ENCODE measurements at regions not wholly inside any gene's neighbourhood (a gene's known extent, or its start where the extent isn't known, plus 50 kb on each side); places are given as distances from the start of the nearest gene placed in this dataset.

GRCh38 chr15:46278486-46279090, 643.8 kb downstream of the SQOR start:
- Histone ChIP-seq H3K36me3 (ENCODE audit: low read length) (no peaks in the 10 kb centered on the region), H2AFZ (ENCODE audit: low read depth, low read length, severe bottlenecking) (no peak overlapping the region), H3K27ac (ENCODE audit: low read depth, low read length) (no peak overlapping the region), H3K9me3 (ENCODE audit: insufficient read depth, low read length) (no peaks in the 10 kb centered on the region), H3K4me3 (ENCODE audit: insufficient read depth, low read length, poor library complexity, severe bottlenecking) (no peak overlapping the region), H4K20me1 (ENCODE audit: low read depth, low read length) (no peaks in the 10 kb centered on the region), H3K4me2 (ENCODE audit: low read depth, low read length, poor library complexity, severe bottlenecking) (no peak overlapping the region), H3K79me2 (ENCODE audit: insufficient read depth, low read length) (no peaks in the 10 kb centered on the region), H3K9ac (ENCODE audit: low read length) (no peak overlapping the region), H3K9me2 (replicated peaks; ENCODE audit: insufficient read depth, low read length) (no peaks in the 10 kb centered on the region), H3F3A (ENCODE audit: insufficient read depth) (no peaks in the 10 kb centered on the region), H3K27me3 (ENCODE audit: low read length) (no peaks in the 10 kb centered on the region)
- TF ChIP-seq, protein P1, sequence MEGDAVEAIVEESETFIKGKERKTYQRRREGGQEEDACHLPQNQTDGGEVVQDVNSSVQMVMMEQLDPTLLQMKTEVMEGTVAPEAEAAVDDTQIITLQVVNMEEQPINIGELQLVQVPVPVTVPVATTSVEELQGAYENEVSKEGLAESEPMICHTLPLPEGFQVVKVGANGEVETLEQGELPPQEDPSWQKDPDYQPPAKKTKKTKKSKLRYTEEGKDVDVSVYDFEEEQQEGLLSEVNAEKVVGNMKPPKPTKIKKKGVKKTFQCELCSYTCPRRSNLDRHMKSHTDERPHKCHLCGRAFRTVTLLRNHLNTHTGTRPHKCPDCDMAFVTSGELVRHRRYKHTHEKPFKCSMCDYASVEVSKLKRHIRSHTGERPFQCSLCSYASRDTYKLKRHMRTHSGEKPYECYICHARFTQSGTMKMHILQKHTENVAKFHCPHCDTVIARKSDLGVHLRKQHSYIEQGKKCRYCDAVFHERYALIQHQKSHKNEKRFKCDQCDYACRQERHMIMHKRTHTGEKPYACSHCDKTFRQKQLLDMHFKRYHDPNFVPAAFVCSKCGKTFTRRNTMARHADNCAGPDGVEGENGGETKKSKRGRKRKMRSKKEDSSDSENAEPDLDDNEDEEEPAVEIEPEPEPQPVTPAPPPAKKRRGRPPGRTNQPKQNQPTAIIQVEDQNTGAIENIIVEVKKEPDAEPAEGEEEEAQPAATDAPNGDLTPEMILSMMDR (IDR thresholded peaks at IDR 0.05; ENCODE audit: insufficient read depth, low read length, poor library complexity, severe bottlenecking) = no peak
- no peak for TF ChIP-seq EZH2phosphoT487 (conservative IDR thresholded peaks at IDR 0.05; ENCODE audit: low read length)

- Histone ChIP-seq H3K79me2 (ENCODE audit: insufficient read depth, low read length) (no peaks in the 10 kb centered on the region), H3K9me3 (ENCODE audit: insufficient read depth, low read length) (no peaks in the 10 kb centered on the region), H3K27me3 (ENCODE audit: low read length) (no peaks in the 10 kb centered on the region), H3K9me2 (replicated peaks; ENCODE audit: insufficient read depth, low read length) (no peaks in the 10 kb centered on the region), H4K20me1 (ENCODE audit: low read depth, low read length) (no peaks in the 10 kb centered on the region), H3K27ac (ENCODE audit: low read depth, low read length) (no peak overlapping the region), H2AFZ (ENCODE audit: low read depth, low read length, severe bottlenecking) (no peak overlapping the region), H3K4me3 (ENCODE audit: insufficient read depth, low read length, poor library complexity, severe bottlenecking) (no peak overlapping the region), H3F3A (ENCODE audit: insufficient read depth) (no peaks in the 10 kb centered on the region), H3K4me2 (ENCODE audit: low read depth, low read length, poor library complexity, severe bottlenecking) (no peak overlapping the region), H3K9ac (ENCODE audit: low read length) (no peak overlapping the region), H3K36me3 (ENCODE audit: low read length) (no peaks in the 10 kb centered on the region)
- TF ChIP-seq, protein P1 (IDR thresholded peaks at IDR 0.05; ENCODE audit: insufficient read depth, low read length, poor library complexity, severe bottlenecking) = no peak
Observed at GRCh38 chr15:46280762-46281542, 646.1 kb downstream of the SQOR start.

- no peaks in the 10 kb centered on the region for H3K27me3 ChIP-seq (ENCODE audit: low read length)
- no peak overlapping the region for H3K9ac ChIP-seq (ENCODE audit: low read length)
- no peaks in the 10 kb centered on the region for H4K20me1 ChIP-seq (ENCODE audit: low read depth, low read length)
- H3K27ac ChIP-seq (ENCODE audit: low read depth, low read length) = no peak overlapping the region
- H3K4me3 ChIP-seq (ENCODE audit: insufficient read depth, low read length, poor library complexity, severe bottlenecking) = no peak overlapping the region
- no peak overlapping the region for H3K4me2 ChIP-seq (ENCODE audit: low read depth, low read length, poor library complexity, severe bottlenecking)
- H3K36me3 ChIP-seq (ENCODE audit: low read length) = no peaks in the 10 kb centered on the region
- H3F3A ChIP-seq (ENCODE audit: insufficient read depth) = no peaks in the 10 kb centered on the region
- H3K79me2 ChIP-seq (ENCODE audit: insufficient read depth, low read length) = no peaks in the 10 kb centered on the region
- H3K9me2 ChIP-seq (replicated peaks; ENCODE audit: insufficient read depth, low read length) = no peaks in the 10 kb centered on the region
- no peak for TF ChIP-seq EZH2phosphoT487 (conservative IDR thresholded peaks at IDR 0.05; ENCODE audit: low read length)
- TF ChIP-seq, protein P1 (IDR thresholded peaks at IDR 0.05; ENCODE audit: insufficient read depth, low read length, poor library complexity, severe bottlenecking) = no peak
- no peak overlapping the region for H2AFZ ChIP-seq (ENCODE audit: low read depth, low read length, severe bottlenecking)
- H3K9me3 ChIP-seq (ENCODE audit: insufficient read depth, low read length) = no peaks in the 10 kb centered on the region
Observed at GRCh38 chr15:46293550-46293949, 658.7 kb downstream of the SQOR start.

Data from SU-DHL-6 (cell line).